Fibroblast of lung (primary cell): ENCODE measurements at regions not wholly inside any gene's neighbourhood (a gene's known extent, or its start where the extent isn't known, plus 50 kb on each side); places are given as distances from the start of the nearest gene placed in this dataset.

ENCODE experiments used
- DNase-seq, 2 donors: peaks; one replicate each; pipeline versions ENCODE4 v3.0.0 to v3.0.0-alpha.2; 2010; ENCODE audit warnings: low read depth in 2 of 2
- H2AFZ ChIP-seq: 2 replicates; pipeline ENCODE4 v1.5.1; 2012; ENCODE audit warnings: low read length, control low read depth, inconsistent platforms
- H3K27ac ChIP-seq: 2 replicates; pipeline ENCODE4 v1.5.1; 2011; ENCODE audit warnings: low read length, control low read depth; ENCODE audit not compliant: insufficient read depth
- H3K27me3 ChIP-seq: 2 replicates; pipeline ENCODE4 v1.5.1; 2011; ENCODE audit warnings: mild to moderate bottlenecking, low read length; ENCODE audit not compliant: control insufficient read depth, insufficient read depth
- H3K36me3 ChIP-seq: 2 replicates; pipeline ENCODE4 v1.5.1; 2011; ENCODE audit warnings: low read length; ENCODE audit not compliant: control insufficient read depth, insufficient read depth
- H3K4me1 ChIP-seq: 2 replicates; pipeline ENCODE4 v1.5.1; 2011; ENCODE audit warnings: low read length; ENCODE audit not compliant: control insufficient read depth, insufficient read depth; ENCODE audit errors: extremely low read depth
- H3K4me2 ChIP-seq: 2 replicates; pipeline ENCODE4 v1.5.1; 2011; ENCODE audit warnings: low read length, control low read depth; ENCODE audit not compliant: insufficient read depth; ENCODE audit errors: extremely low read depth
- H3K4me3 ChIP-seq, 4 experiments: fragments of 200-600 bp in 1 of 4; sonication (generic) in 1 of 4; replicated peaks in 1 of 4; 2 replicates each; pipeline ENCODE4 v1.5.1; 2011 to 2016; ENCODE audit warnings: low read length in 4 of 4, low read depth in 3 of 4, mild to moderate bottlenecking in 3 of 4, control low read depth in 2 of 4, inconsistent platforms in 1 of 4, mixed read lengths in 1 of 4; ENCODE audit not compliant: insufficient read depth in 1 of 4; ENCODE audit errors: control extremely low read depth in 1 of 4
- H3K79me2 ChIP-seq: 2 replicates; pipeline ENCODE4 v1.5.1; 2012; ENCODE audit warnings: mild to moderate bottlenecking, low read length, inconsistent platforms; ENCODE audit not compliant: control insufficient read depth, insufficient read depth
- H3K9ac ChIP-seq: 2 replicates; pipeline ENCODE4 v1.5.1; 2011; ENCODE audit warnings: mild to moderate bottlenecking, low read length, control low read depth; ENCODE audit not compliant: insufficient read depth
- H3K9me3 ChIP-seq: 2 replicates; pipeline ENCODE4 v1.5.1; 2012; ENCODE audit warnings: low read depth, low read length; ENCODE audit not compliant: control insufficient read depth, insufficient read depth
- H4K20me1 ChIP-seq: 2 replicates; pipeline ENCODE4 v1.5.1; 2011; ENCODE audit warnings: low read length; ENCODE audit not compliant: control insufficient read depth, insufficient read depth; ENCODE audit errors: extremely low read depth
- EZH2 ChIP-seq: IDR thresholded peaks from 2 replicates; pipeline ENCODE4 v1.5.1; 2012; ENCODE audit warnings: low read length, control low read depth, mild to moderate bottlenecking; ENCODE audit errors: missing control alignments
- TF ChIP-seq, protein P1 (sequence below), 2 donors: IDR thresholded peaks in 1 of 2; conservative IDR thresholded peaks in 1 of 2; 1 replicate in 1 of 2; 2 replicates in 1 of 2; pipeline ENCODE4 v1.5.1; 2011 to 2012; ENCODE audit warnings: low read length in 2 of 2, control low read depth in 1 of 2, inconsistent platforms in 1 of 2, low read depth in 1 of 2, mild to moderate bottlenecking in 1 of 2

DNA sequence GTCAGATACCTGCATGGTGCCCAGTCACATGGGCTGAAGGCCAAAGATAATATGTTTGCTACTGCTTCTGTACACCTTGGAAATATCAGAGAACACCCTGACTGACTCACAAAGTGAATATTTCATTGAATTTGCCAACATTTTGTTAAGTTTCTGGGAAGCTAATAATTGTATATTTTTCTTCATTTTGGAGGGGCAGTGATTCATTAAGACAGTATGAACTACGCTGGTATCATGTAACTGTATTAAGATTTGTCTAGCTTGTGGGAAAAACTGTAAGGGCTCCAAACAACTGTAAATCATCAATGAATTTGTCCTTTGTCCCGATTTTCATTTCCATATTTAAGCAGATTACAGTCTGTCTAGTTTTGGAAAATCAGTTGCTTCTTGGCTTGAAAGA is 102.3 kb upstream of the CCN2 start:
- Histone ChIP-seq H4K20me1 (no peaks in the 10 kb centered on the region), H3K79me2 (no peaks in the 10 kb centered on the region), H3K9me3 (no peaks in the 10 kb centered on the region), H3K4me2 (no peak overlapping the region), H3K9ac (no peak overlapping the region), H3K36me3 (no peaks in the 10 kb centered on the region), H3K4me1 (peaks cover 14% of the 10 kb centered on the region), H2AFZ (no peak overlapping the region), H3K27me3 (no peaks in the 10 kb centered on the region), H3K4me3 (no peak overlapping the region), H3K27ac (peak overlapping the region; percentile 46)
- TF ChIP-seq EZH2, result no peak
- TF ChIP-seq, protein P1, sequence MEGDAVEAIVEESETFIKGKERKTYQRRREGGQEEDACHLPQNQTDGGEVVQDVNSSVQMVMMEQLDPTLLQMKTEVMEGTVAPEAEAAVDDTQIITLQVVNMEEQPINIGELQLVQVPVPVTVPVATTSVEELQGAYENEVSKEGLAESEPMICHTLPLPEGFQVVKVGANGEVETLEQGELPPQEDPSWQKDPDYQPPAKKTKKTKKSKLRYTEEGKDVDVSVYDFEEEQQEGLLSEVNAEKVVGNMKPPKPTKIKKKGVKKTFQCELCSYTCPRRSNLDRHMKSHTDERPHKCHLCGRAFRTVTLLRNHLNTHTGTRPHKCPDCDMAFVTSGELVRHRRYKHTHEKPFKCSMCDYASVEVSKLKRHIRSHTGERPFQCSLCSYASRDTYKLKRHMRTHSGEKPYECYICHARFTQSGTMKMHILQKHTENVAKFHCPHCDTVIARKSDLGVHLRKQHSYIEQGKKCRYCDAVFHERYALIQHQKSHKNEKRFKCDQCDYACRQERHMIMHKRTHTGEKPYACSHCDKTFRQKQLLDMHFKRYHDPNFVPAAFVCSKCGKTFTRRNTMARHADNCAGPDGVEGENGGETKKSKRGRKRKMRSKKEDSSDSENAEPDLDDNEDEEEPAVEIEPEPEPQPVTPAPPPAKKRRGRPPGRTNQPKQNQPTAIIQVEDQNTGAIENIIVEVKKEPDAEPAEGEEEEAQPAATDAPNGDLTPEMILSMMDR (conservative IDR thresholded peaks at IDR 0.05 in 1 of 2, IDR thresholded peaks at IDR 0.05 in 1 of 2; ENCODE audit: low read depth in 1 of 2, low read length in 2 of 2), result no peak
- DNase-seq, result peak; percentile 84 to 88

DNA sequence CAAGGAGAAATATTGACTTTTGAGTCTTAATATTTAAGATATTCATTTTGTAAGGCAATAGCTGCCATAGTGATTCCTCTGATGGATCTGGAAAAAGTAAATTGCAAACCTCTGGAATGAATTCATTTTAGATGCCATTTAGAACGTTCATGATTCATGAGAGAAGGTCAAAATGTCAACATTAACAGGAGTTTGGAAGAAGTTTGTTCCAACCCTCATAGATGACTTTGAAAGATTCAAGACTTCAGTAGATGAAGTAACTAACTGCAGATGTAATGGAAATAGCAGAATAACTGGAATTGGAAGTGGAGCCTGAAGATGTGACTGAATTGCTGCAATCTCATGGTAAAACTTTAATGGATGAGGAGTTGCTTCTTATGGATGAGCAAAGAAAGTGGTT is 100.9 kb upstream of the CCN2 start:
- H3K36me3 ChIP-seq, result no peaks in the 10 kb centered on the region
- H3K9ac ChIP-seq, result no peak overlapping the region
- no peak overlapping the region for H2AFZ ChIP-seq
- TF ChIP-seq EZH2, result no peak
- TF ChIP-seq, protein P1 (conservative IDR thresholded peaks at IDR 0.05 in 1 of 2, IDR thresholded peaks at IDR 0.05 in 1 of 2; ENCODE audit: low read depth in 1 of 2, low read length in 2 of 2), result no peak
- no peak overlapping the region for H3K4me3 ChIP-seq
- no peaks in the 10 kb centered on the region for H4K20me1 ChIP-seq
- no peaks in the 10 kb centered on the region for H3K9me3 ChIP-seq
- no peaks in the 10 kb centered on the region for H3K79me2 ChIP-seq
- no peak overlapping the region for H3K4me2 ChIP-seq
- no peak overlapping the region for H3K27ac ChIP-seq
- H3K27me3 ChIP-seq, result no peaks in the 10 kb centered on the region
- peak in 1 of 2 donors; percentile 28 for DNase-seq
- peaks cover 14% of the 10 kb centered on the region for H3K4me1 ChIP-seq

DNA sequence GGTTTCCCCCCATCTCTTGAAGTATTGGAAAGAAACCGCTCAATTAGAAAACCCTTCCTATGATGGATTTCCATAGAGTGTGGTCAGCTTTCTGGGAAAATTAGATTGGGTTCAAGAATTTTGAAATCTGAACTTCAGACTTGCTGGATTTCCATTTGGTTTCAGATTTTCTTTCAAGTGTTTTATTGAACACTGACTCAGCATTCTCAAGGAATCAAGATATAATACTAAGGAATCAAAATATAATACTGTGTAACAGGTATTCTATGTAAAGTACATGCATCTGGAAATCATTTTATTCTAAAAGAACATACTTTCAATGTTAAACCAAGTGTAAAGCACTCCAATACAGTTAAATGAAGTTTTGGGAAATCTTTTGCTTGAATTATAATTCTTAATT is 94.7 kb upstream of the CCN2 start:
- H3K4me1 ChIP-seq, result no peaks in the 10 kb centered on the region
- no peaks in the 10 kb centered on the region for H3K9me3 ChIP-seq
- H3K79me2 ChIP-seq, result no peaks in the 10 kb centered on the region
- H2AFZ ChIP-seq, result no peak overlapping the region
- no peaks in the 10 kb centered on the region for H3K36me3 ChIP-seq
- no peak overlapping the region for H3K9ac ChIP-seq
- no peak overlapping the region for H3K4me3 ChIP-seq
- no peaks in the 10 kb centered on the region for H3K27me3 ChIP-seq
- no peak for DNase-seq
- TF ChIP-seq EZH2, result no peak
- TF ChIP-seq, protein P1 (conservative IDR thresholded peaks at IDR 0.05 in 1 of 2, IDR thresholded peaks at IDR 0.05 in 1 of 2; ENCODE audit: low read depth in 1 of 2, low read length in 2 of 2), result no peak
- no peak overlapping the region for H3K27ac ChIP-seq
- H4K20me1 ChIP-seq, result no peaks in the 10 kb centered on the region
- no peak overlapping the region for H3K4me2 ChIP-seq
